HG03571 (cell line): ENCODE measurements at regions not wholly inside any gene's neighbourhood (a gene's known extent, or its start where the extent isn't known, plus 50 kb on each side); places are given as distances from the start of the nearest gene placed in this dataset.

Experiments used
- ATAC-seq: cut with Tn5 transposase; IDR thresholded peaks from one replicate; pipeline ENCODE4 v1.9.1; 2021; ENCODE audit not compliant: unreplicated experiment

DNA sequence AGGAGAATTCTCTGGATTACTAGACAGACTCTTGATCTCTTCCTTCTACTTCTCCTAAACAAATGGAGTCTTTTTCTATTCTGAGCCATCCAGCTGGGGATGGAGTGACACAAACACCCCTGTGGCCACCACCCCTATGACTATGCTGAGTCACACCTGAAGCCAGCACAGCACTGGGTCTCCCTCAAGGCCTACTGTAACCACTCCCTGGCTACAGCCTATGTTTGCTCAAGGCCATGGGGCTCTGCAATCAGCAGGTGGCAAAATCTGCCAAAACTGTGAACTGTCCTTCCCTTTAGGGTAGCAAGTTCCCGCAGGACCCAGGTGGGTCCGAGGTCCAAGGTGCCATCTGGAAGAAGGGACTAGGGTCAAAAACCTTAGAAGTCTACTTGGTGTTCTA, 132.3 kb downstream of the TINAG start:
- no peak for ATAC-seq

- ATAC-seq = no peak
Measured at GRCh38 chr6:54441020-54441419, 132.8 kb downstream of the TINAG start.

GRCh38 chr6:54441687-54442248, 133.5 kb downstream of the TINAG start:
- no peak for ATAC-seq

DNA sequence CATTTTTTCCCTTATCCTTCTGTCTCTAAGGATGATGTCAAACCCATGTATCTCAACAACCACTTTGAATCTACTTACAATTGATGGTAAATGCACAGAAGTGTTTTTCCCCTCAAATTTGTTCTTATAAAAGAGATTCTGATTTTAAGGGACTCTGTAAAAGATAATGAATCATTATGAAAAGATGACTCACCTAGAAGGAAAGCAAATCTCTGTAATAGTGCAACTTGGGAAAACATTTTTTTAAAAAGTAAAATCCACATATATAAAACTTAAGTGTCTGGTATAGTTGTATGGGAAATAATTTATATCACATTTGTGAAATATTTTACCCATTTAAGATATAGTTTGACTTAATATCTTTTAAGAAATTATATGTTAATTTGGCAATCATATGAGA, 137.0 kb downstream of the TINAG start:
- ATAC-seq = no peak

DNA sequence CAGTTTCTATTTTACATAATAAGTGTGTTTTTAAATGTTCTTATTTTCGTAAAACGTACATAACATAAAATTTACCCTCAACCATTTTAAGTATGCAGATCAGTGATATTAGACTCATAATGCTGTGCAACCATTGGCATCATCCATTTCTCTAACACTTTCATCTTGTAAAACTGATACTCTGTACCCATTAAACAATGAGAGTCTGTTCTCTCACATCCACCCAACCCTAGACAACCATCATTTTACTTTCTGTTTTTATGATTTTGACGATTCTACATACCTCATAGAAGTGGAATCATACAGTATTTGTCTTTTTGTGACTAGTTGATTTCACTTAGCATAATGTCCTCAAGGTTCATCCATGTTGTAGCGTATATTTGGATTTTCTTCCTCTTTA, 140.4 kb downstream of the TINAG start:
- ATAC-seq = no peak

- ATAC-seq = no peak
Measured at GRCh38 chr6:54451516-54451915, 143.3 kb downstream of the TINAG start.

- ATAC-seq = no peak
Measured at GRCh38 chr6:54463354-54464024, 155.2 kb downstream of the TINAG start.

- no peak for ATAC-seq
Measured at GRCh38 chr6:54465649-54466300, 157.5 kb downstream of the TINAG start.

DNA sequence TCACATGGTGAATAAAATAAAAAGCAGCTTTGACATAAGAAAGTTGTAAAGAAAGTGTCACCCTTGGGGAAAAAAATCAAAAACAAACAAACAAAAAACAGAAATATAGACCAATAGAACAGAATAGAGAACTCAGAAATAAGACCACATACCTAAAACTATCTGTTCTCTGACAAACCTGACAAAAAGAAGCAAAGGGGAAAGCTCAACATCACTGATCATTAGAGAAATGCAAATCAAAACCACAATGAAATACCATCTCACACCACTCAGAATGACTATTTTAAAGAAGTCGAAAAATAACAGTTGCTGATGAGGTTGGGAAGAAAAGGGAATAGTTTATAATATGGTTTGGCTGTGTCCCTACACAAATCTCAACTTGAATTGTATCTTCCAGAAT, 159.1 kb downstream of the TINAG start:
- ATAC-seq = no peak

DNA sequence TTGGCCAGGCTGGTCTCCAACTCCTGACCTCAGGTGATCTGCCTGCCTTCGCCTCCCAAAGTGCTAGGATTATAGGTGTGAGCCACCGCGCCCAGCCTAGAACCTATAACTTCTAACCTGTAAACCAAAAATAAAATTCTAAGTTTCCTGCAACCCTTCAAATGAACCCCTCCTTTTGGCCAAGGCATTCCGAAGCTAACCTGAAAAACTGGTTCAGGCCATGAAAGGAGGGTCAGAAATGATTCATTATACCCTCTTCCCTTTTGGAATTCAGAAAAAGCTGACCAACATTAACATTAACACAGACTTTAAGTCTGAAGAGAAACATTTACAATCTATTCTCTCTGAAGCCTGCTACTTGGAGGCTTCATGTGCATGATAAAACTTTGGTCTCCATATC, 165.1 kb downstream of the TINAG start:
- ATAC-seq = no peak

GRCh38 chr6:54474898-54475297, 166.7 kb downstream of the TINAG start:
- no peak for ATAC-seq

DNA sequence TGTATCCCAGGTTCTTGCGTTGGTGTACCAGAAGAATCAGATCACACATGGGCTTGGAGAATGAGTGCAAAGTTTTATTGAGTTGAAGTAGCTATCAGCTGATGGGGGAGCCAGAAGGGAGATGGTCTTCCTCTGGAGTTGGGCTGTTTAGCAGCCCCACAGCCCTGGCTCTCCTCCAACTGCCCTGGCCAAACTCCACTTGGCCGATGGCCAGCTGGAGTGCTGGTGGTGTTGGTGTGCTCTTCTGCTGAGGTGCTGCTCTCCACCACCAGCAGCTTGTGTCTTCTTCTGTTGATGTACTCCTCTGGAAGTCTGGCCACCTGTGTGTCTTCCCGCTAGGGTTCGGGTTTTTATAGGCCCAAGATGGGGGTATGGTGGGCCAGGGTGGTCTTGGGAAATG, 172.8 kb downstream of the TINAG start:
- ATAC-seq = no peak

DNA sequence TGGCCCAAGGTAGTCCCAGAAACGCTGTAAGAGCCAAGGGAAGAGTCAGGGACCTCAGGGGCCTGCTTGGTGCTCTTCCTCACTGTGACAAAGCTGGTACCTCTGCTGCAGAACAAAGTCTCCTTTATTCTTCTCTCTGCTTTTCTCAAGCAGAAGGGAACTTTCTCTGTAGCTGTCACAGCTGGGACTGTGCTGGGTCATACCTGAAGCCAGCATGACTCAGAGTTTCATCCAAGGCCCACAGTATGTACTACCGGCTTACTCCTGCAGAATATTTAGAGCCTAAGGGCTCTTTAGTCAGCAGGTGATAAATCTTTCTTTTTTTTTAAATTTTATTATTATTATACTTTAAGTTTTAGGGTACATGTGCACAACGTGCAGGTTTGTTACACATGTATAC, 183.2 kb downstream of the TINAG start:
- ATAC-seq = no peak

DNA sequence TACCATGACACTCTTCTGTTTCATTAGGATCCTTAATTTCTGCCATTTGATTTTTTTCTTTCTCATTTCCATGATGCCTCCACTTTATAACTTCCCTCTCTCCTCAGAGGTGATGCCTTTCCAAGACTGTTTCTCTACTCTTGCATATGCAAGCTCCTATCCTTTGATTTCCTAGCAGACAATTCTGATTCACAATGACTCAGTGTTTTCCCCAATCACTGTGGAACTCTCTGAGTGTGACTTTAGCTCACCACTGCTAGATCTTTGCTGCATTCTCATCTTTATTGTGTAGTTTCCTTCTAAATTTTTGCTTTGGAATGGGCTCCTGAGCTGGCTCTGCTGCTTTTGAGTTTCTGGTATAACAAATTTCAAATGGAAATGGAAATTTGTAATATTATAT, 184.9 kb downstream of the TINAG start:
- no peak for ATAC-seq

DNA sequence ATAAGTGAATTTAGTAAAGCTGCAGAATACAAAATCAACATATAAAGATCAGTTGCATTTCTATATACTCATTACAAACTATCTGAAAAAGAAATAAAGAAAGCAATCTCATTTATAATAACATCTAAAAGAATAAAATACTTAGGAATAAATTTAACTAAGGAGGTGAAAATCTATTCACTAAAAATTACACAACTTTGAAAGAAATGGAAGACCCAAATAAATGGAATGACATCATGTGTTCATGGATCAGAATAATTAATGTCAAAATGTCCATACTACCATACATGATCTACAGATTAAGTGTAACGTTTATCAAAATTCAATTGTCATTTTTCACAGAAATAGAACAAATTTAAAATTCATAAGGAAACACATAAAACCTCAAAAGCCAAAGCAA, 194.9 kb downstream of the TINAG start:
- ATAC-seq = no peak

- ATAC-seq = no peak
Measured at GRCh38 chr6:54515013-54515412, 206.8 kb downstream of the TINAG start.

GRCh38 chr6:54515713-54516112, 207.5 kb downstream of the TINAG start:
- no peak for ATAC-seq

DNA sequence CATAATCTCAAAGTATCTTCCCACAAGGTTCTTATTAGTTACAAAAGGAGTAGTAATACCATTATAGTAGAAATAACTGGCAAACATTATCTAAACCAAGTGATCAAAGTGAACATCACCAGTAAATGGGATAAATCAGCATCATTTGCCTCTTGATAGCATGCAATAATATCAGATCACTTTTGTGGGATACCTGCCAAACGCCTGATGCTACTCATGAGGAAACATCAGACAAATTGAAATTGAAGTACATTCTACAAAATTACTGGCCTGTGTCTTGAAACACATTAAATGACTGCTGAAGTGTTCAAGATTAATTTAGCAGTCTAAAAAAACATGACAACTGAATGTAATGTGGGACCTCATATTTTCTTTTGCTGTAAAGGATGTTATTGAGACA, 208.1 kb downstream of the TINAG start:
- no peak for ATAC-seq

- no peak for ATAC-seq
Measured at GRCh38 chr6:54519161-54519560, 210.9 kb downstream of the TINAG start.

DNA sequence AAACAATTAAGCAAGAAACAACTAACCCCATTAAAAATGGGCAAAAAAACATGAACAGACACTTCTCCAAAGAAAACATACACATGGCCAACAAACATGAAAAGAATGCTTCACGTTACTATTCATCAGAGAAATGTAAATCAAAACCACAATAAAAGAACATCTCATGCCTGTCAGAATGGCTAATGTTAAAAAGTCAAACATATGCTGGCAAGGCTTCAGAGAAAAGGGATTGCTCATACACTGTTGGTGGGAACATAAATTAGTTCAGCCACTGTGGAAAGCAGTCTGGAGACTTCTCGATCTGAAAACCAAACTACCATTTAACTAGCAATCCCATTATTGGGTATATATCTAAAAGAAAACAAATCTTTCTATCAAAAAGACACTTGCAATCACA, 217.5 kb downstream of the TINAG start:
- ATAC-seq = no peak

- no peak for ATAC-seq
Measured at GRCh38 chr6:54533567-54533966, 225.3 kb downstream of the TINAG start.

DNA sequence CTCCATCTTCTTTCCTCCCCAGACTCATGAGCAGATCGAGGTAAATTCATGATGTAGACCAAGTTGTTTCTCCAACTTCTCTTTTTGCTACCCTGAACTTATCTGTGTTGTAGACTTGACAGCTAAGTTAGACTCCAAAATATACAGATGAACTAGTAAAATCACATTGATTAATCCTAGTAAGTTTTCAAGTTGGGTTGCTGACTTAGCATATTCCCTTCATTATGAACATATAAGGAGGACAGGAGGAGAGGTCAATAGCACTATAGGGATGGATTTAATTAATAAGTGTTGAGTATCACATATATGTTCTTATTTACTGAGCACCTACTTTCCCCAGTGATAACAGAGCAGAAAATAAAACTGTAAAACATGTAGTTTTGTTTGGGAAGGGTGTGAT, 227.3 kb downstream of the TINAG start:
- ATAC-seq = no peak

- no peak for ATAC-seq
Measured at GRCh38 chr6:54541541-54541940, 233.3 kb downstream of the TINAG start.
